GM12878 (cell line): ENCODE measurements at regions not wholly inside any gene's neighbourhood (a gene's known extent, or its start where the extent isn't known, plus 50 kb on each side); places are given as distances from the start of the nearest gene placed in this dataset.

Source experiments
- ATAC-seq: fragments of 200-7000 bp; cut with Tn5 transposase; 3 replicates; pipeline ENCODE4 v1.9.1; 2020; ENCODE audit warnings: mild to moderate bottlenecking, moderate library complexity
- BruUV-seq: library from RNA; stranded (reverse); fragments of 400-500 nt; replicated peaks from 2 replicates; lab custom pipeline; 2021; lab: Mats Ljungman, UMichigan
- CTCF ChIA-PET: fragments of 300-600 bp; sonication (Branson Sonifier 250); formaldehyde crosslinking; extraction: SDS; loops from one replicate; lab custom pipeline; 2021; ENCODE audit warnings: inconsistent platforms; lab: Yijun Ruan, JAX
- POLR2A ChIA-PET: fragments of 350-600 bp; formaldehyde crosslinking; extraction: SDS; loops from one replicate; lab custom pipeline; 2021; ENCODE audit warnings: inconsistent platforms; lab: Charles Lee
- RAD21 ChIA-PET: fragments of 300-600 bp; sonication (Branson Sonifier 250); formaldehyde crosslinking; loops from one replicate; lab custom pipeline; 2023; ENCODE audit warnings: antibody characterized with exemption; ENCODE audit not compliant: unreplicated experiment; lab: Charles Lee
- SMC1A ChIA-PET: fragments of 300-600 bp; sonication (Branson Sonifier 250); formaldehyde crosslinking; loops from one replicate; lab custom pipeline; 2023; ENCODE audit not compliant: unreplicated experiment, uncharacterized antibody; lab: Charles Lee
- DNase-seq: peaks from one replicate; pipeline ENCODE4 v3.0.0-alpha.2; 2011; ENCODE audit warnings: low read depth, low spot score
- FAIRE-seq: peaks from 3 replicates; lab custom pipeline; 2011; peaks lifted over from hg19 to GRCh38; lab: Jason Lieb, UNC
- H2AFZ ChIP-seq: 2 replicates; pipeline ENCODE4 v1.6.0; 2011; ENCODE audit warnings: low read depth, low read length, control low read depth; ENCODE audit not compliant: control insufficient read depth
- H3K27ac ChIP-seq: 2 replicates; pipeline ENCODE4 v1.5.1; 2011; ENCODE audit warnings: control low read depth; ENCODE audit not compliant: control insufficient read depth, insufficient read depth
- H3K27me3 ChIP-seq, 2 experiments: replicated peaks in 1 of 2; 2 replicates each; pipeline versions ENCODE4 v1.6.0 to v1.6.1; 2011; ENCODE audit warnings: low read length in 1 of 2; ENCODE audit not compliant: control insufficient read depth in 2 of 2, insufficient read depth in 2 of 2
- H3K36me3 ChIP-seq, 2 experiments: 2 replicates each; pipeline ENCODE4 v1.5.1; 2011; ENCODE audit warnings: low read length in 1 of 2; ENCODE audit not compliant: control insufficient read depth in 2 of 2, insufficient read depth in 2 of 2
- H3K4me1 ChIP-seq: 2 replicates; pipeline ENCODE4 v1.6.1; 2011; ENCODE audit warnings: mild to moderate bottlenecking, low read length, moderate library complexity, mixed read lengths; ENCODE audit not compliant: control insufficient read depth, insufficient read depth
- H3K4me2 ChIP-seq: 2 replicates; pipeline ENCODE4 v1.6.0; 2011; ENCODE audit warnings: control low read depth; ENCODE audit not compliant: control insufficient read depth, insufficient read depth
- H3K4me3 ChIP-seq: fragments of 200-600 bp; sonication (generic); 2 replicates; pipeline ENCODE4 v1.5.1; 2016
- H3K79me2 ChIP-seq: 2 replicates; pipeline ENCODE4 v1.6.0; 2011; ENCODE audit warnings: low read length; ENCODE audit not compliant: control insufficient read depth, insufficient read depth
- H3K9ac ChIP-seq: 2 replicates; pipeline ENCODE4 v1.8.0; 2011; ENCODE audit warnings: low read length, control low read depth, mixed read lengths; ENCODE audit not compliant: control insufficient read depth, insufficient read depth
- H3K9me3 ChIP-seq: replicated peaks from 3 replicates; pipeline ENCODE4 v1.5.1; 2011; ENCODE audit warnings: mild to moderate bottlenecking, low read length; ENCODE audit not compliant: control insufficient read depth, insufficient read depth
- H4K20me1 ChIP-seq: 2 replicates; pipeline ENCODE4 v1.6.0; 2011; ENCODE audit not compliant: control insufficient read depth, insufficient read depth
- BMI1 ChIP-seq: fragments of 450-650 bp; IDR thresholded peaks from 2 replicates; pipeline ENCODE4 v1.6.1; 2016; ENCODE audit warnings: mild to moderate bottlenecking, moderate library complexity, borderline replicate concordance
- CBX3 ChIP-seq: fragments of 200-600 bp; sonication (generic); IDR thresholded peaks from 2 replicates; pipeline ENCODE4 v1.6.1; 2016; ENCODE audit warnings: low read depth, borderline replicate concordance
- NFIC ChIP-seq: IDR thresholded peaks from 2 replicates; pipeline ENCODE4 v1.6.1; 2012; ENCODE audit warnings: low read depth, mild to moderate bottlenecking, inconsistent platforms, low read length, moderate library complexity
- NR2C1 ChIP-seq: fragments of 450-650 bp; IDR thresholded peaks from 2 replicates; pipeline ENCODE4 v1.6.1; 2017; ENCODE audit warnings: antibody characterized with exemption, mild to moderate bottlenecking, moderate library complexity
- RB1 ChIP-seq: fragments of 450-650 bp; formaldehyde crosslinking; IDR thresholded peaks from 2 replicates; pipeline ENCODE4 v1.6.1; 2017; ENCODE audit warnings: mild to moderate bottlenecking, borderline replicate concordance
- RELA ChIP-seq: fragments of 450-650 bp; IDR thresholded peaks from 2 replicates; pipeline ENCODE4 v1.8.0; 2014; ENCODE audit warnings: borderline replicate concordance; ENCODE audit not compliant: partially characterized antibody
- TAF1 ChIP-seq: IDR thresholded peaks from 2 replicates; pipeline ENCODE4 v1.6.1; 2011; ENCODE audit warnings: mild to moderate bottlenecking, low read depth, low read length, borderline replicate concordance
- WRNIP1 ChIP-seq: IDR thresholded peaks from 2 replicates; pipeline ENCODE4 v1.6.1; 2011; ENCODE audit warnings: low read depth, low read length, improper control_type of control experiment, borderline replicate concordance
- WGBS: methylation state at CpG from one replicate; pipeline ENCODE4 v1.1.6; 2016; ENCODE audit warnings: low lambda C conversion rate; ENCODE audit not compliant: insufficient replicate concordance, insufficient coverage; ENCODE audit errors: missing lambda C conversion rate; 5-methylcytosine and 5-hydroxymethylcytosine counted together
- in situ Hi-C: fragments of 300-500 bp; cut with MboI; formaldehyde crosslinking; loops from 9 replicates; pipeline ENCODE4 v1.14.3; 2018; ENCODE audit warnings: mixed read lengths
- intact Hi-C: fragments of 100-400 bp; cut with micrococcal nuclease; formaldehyde crosslinking; loops from one replicate; pipeline ENCODE4 v1.14.2; 2022; ENCODE audit not compliant: unreplicated experiment
- TF ChIP-seq, protein P1 (sequence below): IDR thresholded peaks from 2 replicates; pipeline ENCODE4 v1.6.1; 2011; ENCODE audit warnings: borderline replicate concordance, low read depth, mild to moderate bottlenecking, moderate library complexity, low read length; ENCODE audit not compliant: insufficient read depth, poor library complexity, severe bottlenecking

DNA sequence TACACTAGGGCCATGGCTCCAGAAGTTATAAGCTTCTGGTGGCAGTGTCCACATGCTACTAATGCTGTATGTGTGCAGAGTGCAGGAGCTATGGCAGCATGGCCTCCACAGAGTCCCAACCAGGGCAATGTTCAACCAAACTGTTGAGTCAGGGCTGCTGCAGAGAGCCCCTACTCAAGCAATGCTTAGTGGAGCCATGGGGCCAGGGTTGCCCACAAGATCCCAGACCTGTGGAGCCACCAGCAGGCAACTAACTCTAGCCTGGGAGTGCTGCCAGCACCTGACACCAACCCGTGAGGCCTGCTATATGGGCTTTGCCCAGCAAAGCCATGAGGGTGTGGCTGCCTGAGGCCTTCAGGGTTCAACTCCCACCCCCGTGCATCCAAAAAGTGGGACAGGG is 655.2 kb downstream of the TBC1D22A start:
- ChIA-PET RAD21 (no interaction called here), CTCF (no interaction called here), POLR2A (no interaction called here), SMC1A (no interaction called here)
- intact Hi-C loops: no loop called here
- Histone ChIP-seq H2AFZ (no peak overlapping the region), H3K4me2 (no peak overlapping the region), H3K9me3 (no peaks in the 10 kb centered on the region; the same call in 2 of the 3 replicates), H3K79me2 (no peaks in the 10 kb centered on the region), H4K20me1 (no peaks in the 10 kb centered on the region), H3K9ac (no peak overlapping the region), H3K4me3 (no peak overlapping the region), H3K27me3 (no peaks in the 10 kb centered on the region), H3K27ac (no peak overlapping the region), H3K36me3 (no peaks in the 10 kb centered on the region), H3K4me1 (no peaks in the 10 kb centered on the region)
- no peak for FAIRE-seq
- 4% methylated on average over 2 of the region's 2 CpGs for WGBS
- no TSS peak for BruUV-seq
- TF ChIP-seq NR2C1 (no peak), NFIC (no peak), RB1 (no peak), RELA (no peak), TAF1 (no peak), WRNIP1 (no peak), CBX3 (no peak), BMI1 (no peak)
- TF ChIP-seq, protein P1, sequence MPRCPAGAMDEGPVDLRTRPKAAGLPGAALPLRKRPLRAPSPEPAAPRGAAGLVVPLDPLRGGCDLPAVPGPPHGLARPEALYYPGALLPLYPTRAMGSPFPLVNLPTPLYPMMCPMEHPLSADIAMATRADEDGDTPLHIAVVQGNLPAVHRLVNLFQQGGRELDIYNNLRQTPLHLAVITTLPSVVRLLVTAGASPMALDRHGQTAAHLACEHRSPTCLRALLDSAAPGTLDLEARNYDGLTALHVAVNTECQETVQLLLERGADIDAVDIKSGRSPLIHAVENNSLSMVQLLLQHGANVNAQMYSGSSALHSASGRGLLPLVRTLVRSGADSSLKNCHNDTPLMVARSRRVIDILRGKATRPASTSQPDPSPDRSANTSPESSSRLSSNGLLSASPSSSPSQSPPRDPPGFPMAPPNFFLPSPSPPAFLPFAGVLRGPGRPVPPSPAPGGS: no peak
- in situ Hi-C loops: no loop called here
- no peak for DNase-seq
- ATAC-seq: no peak
